Activated CD8-positive, alpha-beta memory T cell treated with anti-CD3 and anti-CD28 coated beads for 48 hours (primary cell): ENCODE measurements at regions not wholly inside any gene's neighbourhood (a gene's known extent, or its start where the extent isn't known, plus 50 kb on each side); places are given as distances from the start of the nearest gene placed in this dataset.
A peak's percentile ranks its signal among the peaks of the same experiment; 100 is the strongest.

ENCODE experiments used
- DNase-seq, 3 experiments: peaks; one replicate each; pipeline ENCODE4 v3.0.0-alpha.2; 2020; ENCODE audit warnings: low read depth in 2 of 3, low spot score in 2 of 3

DNA sequence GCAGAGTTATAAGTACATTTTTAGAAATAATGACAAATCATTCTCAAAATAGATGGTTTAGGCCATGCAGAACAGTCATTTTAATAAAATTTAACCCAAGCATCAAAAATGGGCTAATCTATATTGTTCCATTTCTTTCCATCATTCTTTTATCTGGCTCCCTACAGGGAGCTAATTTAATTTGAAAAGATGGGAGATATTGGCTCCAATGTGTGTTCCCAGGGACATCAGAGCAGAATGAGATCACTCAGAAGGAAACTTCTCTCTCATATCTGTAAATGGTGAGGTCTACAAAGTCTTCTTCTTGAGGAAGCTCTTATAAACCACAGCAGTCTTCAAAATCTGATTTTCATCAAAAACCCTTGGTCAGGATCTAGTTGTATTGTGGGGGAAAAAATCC is 119.4 kb upstream of the RAB6C start:
- no peak for DNase-seq

DNA sequence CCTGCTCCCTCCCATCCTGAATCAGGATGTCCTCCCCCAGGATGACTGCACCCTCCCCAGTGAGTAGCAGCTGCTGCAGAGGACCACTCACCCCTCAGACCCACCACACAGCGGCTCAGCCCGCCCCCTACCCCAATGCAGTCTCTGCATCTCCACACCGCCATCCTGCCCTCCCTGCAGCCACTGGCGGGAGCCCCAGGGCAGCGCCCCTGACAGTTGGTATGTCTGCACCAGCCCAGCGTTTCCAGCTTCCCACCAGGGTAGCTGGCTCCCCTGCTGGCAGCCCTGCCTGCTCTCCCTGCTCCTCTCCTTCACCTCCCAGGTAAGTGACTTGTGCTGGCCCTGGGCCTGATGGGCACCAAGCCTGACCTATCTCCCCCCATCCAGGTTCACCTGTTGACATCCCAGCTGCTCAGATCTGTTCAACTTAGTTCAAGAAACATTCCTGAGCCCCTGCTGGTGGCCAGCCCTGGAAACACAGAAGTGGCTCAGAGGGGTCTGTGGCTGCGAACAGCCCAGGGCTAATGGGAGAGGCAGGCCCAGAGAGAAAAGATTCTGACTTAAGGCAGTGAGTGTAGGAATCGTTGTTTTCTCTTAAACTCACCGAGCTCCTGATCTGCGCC is 117.7 kb upstream of the RAB6C start:
- no peak for DNase-seq

DNA sequence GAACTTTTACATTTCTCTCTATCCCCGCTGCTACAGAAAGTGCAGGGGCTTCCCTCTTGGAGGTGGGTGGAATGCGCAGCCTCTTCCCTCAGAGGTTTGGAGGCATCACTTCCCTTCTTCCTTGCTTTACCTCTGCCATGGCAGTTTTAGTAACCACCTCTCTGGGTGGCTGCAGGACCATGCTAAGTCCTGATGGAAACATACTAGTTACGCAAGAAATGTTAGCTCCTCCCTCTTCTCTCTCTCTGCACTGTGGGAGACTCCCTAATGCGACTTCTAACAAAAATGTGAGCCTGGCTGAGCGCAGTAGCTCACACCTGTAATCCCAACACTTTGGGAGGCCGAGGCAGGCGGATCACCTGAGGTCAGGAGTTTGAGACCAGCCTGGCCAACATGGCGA is 116.8 kb upstream of the RAB6C start:
- DNase-seq = no peak

DNA sequence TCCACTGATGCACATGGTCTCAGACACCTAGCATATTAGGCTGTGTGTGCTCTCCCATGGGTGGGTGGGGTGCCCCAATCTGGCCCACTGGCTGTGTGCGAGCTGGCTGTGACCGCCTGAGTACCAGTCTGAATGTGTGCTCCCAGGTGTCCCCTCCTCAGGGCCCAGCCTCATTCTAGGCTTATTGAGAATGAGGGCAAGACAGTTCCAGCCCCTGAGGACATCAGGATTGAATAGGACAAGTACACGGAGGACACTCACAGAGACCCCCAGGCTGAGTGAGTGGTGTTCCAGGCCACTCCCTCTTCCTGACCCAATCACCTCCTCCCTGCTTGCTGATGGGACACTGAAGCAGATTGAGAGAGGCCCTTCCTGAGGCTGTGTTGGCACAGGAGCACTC is 116.1 kb upstream of the RAB6C start:
- DNase-seq = no peak

DNA sequence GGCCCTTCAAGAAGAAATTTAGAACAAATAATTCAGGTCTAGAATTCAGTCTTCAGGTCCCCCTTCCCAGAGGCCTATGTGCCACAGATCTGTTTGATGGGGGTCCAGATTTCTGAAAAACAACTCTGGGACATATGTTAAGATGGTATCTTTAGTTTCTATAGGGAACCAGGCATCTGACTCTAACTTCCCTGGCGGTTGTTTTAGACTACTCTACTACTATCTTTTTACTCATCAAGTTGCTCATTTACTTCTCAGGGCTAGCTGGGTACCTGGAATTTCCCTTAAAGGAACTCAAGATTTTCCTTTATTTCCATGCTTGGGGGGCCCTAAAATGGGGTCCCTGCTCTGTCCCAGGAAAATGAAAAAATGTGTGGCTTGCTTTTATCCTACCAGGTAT is 114.7 kb upstream of the RAB6C start:
- no peak for DNase-seq

DNA sequence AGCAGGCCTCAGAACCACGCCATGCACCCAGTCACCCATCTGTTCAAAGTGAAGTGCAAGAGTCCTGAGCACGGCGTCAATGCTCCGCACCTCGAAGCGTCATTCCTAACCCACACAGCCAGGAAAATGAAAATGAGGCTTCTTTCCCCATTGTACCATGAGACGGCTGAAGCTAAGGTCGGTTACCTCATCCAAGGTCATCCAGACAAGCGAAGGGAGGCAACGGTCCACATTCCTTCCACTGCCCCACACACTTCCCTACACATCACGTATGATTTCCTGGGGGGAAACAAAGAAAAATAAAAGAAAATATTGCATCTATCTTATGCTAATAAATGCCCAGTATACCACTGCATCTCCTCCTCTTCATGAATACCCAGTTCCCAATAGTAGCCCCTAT is 113.5 kb upstream of the RAB6C start:
- no peak for DNase-seq

DNA sequence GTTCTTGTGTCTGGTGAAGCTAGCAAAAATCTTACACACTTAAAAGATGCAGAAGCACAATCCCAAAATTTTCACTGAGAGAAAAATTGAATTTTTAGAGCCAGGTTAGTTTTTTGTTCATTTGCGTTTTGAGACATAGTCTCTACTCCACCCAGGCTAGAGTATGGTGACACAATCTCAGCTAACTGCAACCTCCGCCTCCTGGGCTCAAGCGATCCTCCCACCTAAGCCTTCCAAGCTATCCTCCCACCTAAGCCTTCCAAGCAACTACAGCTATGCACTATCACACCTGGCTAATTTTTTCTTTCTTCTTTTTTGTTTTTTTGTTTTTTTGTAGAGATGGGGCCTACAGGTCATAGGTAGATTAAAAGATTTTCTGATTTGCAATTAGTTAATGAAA is 113.1 kb upstream of the RAB6C start:
- no peak for DNase-seq

DNA sequence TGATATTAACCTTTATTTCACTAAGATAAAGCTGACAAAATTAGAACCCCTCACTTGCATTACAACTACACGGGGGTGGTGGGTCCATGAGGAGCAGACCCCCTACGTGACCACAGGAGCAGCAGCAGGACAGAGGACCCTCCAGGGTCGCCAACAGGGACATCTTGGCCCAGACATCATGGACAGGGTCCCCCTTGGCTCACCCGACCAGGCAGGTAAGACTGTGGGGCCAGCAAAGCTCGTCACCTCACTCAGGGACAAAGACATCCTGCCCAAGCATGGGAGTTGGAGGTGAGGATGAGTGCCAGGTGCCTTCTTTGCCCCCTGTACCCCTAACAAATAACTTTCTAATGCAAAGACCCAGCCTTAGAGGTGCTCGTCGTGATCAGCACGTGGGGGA is 111.3 kb upstream of the RAB6C start:
- no peak for DNase-seq

DNA sequence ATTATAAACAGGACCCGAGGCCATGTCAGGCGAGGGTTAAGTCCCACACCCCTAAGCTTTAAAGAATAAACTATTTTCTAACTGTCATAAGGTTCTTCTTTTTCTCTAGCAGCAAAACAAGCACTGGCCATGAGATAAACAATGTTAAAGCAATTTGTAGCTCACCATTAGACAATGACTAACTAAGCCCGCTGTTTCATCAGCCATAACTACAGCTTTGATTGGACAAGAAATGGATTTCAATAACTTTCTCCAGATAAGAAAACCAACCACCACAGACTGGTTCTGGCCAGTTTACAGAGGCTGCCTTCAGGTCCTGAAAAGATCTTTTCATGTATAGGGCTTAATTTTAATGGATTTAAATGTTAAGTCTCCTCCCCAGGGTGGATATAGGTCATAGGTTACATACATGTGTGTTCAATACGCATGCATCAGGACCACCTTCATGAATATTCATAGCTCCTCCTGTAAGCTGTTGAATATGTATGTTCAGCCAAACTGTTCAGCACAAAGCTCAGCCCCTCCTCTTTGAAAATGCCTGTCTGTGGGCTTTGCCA is 108.7 kb upstream of the RAB6C start:
- DNase-seq = no peak

DNA sequence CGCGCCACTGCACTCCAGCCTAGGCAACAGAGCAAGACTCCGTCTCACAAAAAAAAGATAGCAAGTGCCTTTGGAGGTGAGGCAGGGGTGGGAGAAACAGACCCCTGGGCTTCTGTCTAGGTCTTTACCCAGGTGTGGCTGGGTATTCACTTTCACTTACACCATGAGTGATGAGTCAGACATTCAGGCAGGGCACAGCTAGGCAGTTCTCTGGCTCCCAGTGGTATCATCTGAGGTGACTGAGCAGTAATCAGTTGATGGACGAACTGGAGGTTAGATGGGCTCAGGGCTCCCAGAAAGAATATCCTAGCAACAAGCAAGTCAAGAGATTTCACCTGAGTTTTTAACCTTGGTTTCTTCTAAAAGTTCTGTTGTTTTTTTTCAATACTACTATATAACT is 107.0 kb upstream of the RAB6C start:
- DNase-seq = no peak

DNA sequence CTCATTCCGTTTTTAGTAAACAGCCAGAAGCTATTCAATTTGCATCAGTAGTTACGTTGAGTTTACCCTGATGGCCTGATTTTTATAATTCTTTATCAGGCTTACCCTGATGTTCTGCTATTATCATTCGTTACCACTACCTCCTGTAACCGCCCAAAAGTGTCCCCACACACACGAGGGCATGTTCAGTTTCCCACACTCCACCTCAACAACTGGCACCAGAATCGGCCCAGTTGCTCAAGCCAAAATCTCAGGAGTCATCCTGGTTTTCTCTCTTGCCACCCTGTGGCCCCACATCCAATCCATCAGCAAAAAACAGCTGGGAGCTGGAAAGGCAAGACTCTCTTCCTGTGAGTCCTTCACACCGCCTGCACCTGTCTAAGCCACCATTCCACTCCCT is 102.9 kb upstream of the RAB6C start:
- no peak for DNase-seq

DNA sequence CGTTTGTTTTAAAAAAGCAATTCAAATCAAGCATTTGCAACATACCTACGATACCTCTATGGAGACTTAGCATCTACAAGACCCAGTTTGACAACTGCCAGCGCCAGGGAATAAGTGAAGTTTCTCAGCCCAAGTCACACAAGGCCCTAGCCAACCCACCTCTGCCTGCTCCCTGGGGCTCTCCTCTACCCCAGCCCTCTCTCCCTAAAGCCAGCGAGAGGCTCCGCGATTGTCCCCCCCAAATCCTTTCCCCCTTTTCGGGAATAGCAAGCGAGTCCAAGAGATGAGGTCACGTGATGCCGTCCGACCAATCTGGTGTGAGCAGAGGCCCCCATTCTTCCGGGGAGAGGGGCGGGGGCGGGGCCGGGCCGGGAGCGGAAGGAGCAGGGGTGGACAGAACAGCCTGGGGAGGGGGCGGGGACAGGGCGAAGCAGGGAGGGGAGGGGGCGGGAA is 102.2 kb upstream of the RAB6C start:
- peak; percentile 49 to 62 (median 53) for DNase-seq

DNA sequence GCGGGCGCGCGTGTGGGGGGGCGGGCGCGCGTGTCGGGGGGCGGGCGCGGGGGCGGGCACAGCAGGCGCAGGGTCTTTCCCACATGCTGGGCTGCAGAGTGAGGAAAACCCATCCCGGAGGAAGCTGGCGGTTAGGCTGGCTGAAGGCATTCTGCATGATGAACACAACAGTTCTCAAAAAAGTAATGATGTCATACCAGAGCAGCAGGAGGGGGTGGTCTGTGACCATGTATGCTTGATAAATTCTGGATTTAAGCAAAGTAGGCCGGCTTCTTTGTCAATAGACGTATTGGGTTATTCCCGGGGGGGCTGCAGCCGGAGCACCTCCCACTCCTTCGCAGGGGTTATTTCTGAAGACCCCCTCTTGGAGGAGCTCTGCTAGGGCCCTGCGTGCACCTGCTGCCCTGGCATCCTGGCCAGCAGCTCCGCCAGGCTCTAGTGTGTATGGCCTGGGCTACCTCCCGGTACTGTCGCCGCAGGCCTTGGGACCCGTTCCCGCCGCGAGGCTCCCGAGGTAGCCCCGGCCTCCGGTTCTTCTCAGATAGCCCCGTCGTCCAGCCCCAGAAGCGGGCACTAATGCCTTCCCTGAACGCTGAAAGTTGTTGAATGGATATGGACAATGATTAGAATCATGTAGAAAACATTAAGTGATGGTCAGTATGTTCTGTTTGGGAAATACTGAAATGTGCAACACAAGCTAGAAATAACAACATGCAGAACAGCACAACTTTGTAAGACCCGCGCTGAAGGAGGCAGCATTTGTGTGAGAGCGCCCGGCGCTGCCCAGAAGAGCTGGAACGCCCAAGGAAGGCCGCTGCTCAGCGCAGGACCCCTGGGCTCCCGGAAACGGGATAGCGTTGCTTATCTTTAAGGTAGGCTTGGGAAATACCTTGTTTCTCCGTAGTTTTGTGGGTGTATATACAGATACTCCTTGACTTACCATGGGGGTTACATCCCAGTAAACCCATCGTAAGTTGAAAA is 101.4 kb upstream of the RAB6C start:
- DNase-seq = no peak

DNA sequence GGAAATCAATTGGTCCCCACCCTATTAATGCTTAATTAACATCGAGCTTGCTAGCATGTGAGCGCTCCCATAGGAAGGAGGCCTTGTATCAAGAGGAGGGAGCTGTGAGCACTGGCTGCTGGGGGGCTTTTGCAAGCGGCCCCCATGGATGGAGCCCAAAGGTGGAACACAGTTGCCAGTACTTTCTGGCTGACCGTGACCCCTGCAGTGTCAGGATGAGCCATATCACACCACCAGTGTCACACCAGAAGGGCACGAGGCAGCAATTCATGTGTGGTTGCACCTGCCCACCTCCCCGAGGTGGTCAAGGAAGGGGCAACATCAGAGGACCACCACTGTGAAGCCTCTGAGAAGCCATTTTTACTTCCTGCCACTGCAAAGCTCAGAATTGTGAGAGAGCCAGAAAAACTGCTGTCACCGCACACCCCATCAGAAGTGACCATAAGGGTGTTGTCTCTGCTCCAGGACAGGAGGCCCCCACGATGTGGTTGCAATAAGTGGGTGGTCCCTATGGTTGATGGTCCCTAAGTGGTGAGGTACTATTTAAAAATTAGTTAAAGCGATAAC is 99.8 kb upstream of the RAB6C start:
- DNase-seq = no peak

DNA sequence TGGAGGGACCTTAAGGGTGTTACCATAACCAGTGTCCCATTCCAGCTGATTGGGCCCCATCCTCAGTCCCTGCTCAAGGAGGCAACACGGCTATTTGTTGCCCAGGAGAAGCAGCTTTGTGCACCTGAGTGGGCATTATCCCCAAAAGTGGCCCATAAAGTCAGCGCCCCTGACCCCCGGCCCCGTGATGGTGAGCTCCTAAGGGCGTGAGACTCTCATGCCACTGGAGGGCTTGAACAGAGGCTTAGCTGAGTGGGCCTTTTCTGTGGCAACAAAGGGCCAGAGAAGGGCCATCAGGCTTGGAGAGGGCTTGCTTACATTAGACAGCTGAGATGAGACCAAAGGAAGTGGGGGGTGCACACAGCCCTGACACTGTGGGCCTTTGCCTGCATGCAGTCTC is 99.2 kb upstream of the RAB6C start:
- no peak for DNase-seq

DNA sequence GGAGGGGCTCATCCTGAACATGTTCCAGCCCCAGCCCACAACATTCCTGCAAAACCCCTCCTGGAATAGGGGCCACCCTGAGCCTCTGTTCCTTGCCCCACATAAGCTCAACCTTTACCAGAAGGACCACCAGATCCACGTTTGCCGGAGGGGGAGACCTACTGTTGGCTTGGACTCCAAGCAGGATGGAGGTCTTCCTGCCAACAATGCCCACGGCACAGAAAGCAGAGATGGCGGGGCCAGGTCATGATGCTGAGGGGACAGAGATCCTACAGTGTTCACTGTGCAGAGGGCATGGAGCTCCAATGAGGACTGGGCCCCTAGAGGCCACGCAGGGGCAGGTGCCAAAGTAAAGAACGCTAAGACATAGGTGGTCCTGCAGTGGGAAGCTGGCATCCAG is 98.5 kb upstream of the RAB6C start:
- DNase-seq = no peak

DNA sequence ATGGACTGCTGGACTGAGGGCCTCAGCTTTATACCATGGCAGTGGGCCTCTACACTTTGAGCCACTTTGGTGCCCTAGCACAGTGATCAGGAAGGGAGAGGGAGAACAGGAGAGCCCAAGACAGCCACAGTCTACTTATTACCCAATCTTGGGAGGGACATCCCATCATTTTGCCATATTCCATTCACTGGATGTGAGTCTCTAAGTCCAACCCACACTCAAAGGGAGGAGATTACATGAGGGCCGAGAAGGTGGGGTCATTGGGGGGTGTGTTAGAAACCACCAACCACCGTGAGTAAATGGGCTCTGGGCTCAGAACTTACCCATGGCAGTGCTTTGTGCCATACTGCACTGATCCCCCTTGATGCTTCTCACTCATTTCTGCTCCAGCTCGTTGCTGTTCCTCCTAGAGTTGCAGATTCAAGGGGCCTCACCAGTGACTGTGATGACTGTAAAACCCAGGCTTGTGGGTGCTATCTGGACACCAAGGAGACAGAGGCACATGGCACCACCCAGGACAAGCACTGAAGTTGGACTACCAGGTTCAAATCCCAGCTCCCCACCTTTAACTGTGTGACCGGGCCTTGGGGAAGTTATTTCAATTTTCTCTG is 97.6 kb upstream of the RAB6C start:
- no peak for DNase-seq

DNA sequence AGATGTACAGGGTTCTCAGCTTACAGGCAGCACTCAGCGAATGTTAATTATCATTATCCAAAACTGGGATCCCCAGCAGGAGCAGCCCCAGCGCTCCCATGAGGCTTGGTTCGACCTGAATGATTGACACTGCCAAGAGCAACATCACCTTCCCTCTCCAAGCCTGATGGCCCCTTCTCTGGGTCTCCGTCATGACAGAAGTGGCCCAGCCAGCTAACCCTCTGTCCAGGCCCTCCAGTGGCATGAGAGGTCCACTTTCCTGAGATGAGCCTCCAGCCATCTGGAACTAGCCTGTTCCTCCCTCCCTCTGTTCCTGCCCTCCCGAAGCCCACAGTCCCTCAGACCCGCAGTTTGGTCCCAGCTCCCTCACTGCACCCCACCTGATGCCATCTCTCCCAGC is 97.0 kb upstream of the RAB6C start:
- DNase-seq = no peak

DNA sequence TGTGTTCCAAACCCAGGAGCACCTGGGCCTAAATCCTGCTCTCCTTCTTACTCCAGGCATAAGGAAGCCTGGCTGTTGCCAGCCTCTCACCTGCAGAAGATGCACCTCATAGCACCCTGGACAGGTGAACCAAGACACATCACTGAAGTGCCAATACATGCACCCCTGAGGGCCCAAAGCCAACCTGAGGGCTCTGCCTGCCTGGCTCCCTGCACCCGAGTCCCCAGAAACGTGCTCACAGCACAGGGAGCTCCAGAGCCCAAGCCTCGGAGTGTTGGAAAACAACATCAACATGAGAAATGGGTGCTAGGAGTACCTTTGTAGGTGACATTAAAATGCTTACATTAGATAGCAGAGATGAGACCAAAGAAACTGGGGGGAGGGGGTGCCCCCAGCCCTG is 96.3 kb upstream of the RAB6C start:
- DNase-seq = no peak

DNA sequence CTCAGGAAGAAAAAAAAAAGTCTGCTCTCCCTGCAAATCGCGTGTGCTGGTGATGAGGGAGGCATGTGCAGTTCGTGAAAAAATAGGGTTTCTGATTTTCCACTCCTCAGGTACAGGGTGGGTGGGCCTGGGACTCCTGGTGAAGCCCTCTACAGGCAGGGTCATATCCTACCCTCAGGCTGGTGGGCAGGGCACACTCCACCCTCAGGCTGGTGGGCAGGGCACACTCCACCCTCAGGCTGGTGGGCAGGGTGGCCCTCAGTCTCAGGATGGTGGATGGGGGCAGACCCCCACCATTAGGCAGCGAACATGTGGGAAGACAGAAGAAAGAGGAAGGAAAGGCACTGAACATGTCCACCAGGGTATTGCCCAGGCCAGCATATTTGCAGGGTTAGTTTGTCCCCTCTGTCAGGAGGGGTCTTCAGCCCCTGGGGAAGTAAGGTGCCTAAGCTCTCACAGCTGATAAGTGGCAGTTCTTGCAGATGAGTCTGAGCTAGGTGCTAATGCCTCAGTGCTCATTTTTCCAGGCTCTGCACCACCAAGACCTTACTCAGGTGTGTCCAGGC is 95.2 kb upstream of the RAB6C start:
- DNase-seq = no peak

DNA sequence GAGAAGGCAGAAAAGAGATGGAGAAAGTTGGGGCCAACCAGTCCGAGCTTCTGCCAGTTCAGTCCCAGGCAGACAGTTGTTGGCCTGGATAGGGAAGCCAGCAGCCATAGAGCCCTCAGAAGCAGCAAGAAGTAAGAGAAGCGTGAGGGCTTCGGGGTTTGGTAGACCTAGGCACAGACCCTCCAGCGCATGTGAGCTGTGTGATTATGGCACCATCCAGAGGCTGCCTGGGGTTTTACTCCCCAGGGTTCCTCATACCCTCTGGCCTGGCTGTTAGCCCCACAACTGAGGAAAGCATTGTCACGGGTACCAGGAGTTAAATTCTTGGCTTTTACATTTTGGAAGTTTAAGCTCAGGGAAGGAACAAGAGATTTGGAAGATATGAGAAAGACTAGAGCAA is 93.7 kb upstream of the RAB6C start:
- no peak for DNase-seq
